ENCODE measurements at regions not wholly inside any gene's neighbourhood (a gene's known extent, or its start where the extent isn't known, plus 50 kb on each side); places are given as distances from the start of the nearest gene placed in this dataset.
A peak's percentile ranks its signal among the peaks of the same experiment; 100 is the strongest.
"Not testable (repeated sequence)": the region's sequence is repeated elsewhere in the genome, so short reads cannot be mapped to it uniquely, and the experiment has no call there.

GRCh38 chr12:83432176-83432719 lies 745.5 kb downstream of the TMTC2 start:
- DNase-seq, result no peak

GRCh38 chr12:83427586-83428136 lies 741.0 kb downstream of the TMTC2 start:
- DNase-seq, result not testable (repeated sequence)

- no peak for DNase-seq
These were observed 728.3 kb downstream of the TMTC2 start for GRCh38 chr12:83414981-83415380.

GRCh38 chr12:83408851-83409250 lies 722.1 kb downstream of the TMTC2 start:
- peak; percentile 22 for DNase-seq

GRCh38 chr12:83408146-83408545 lies 721.4 kb downstream of the TMTC2 start:
- DNase-seq, result no peak

- DNase-seq, result peak; percentile 5
These were observed 717.8 kb downstream of the TMTC2 start for GRCh38 chr12:83404521-83404920.

GRCh38 chr12:83390186-83390585 lies 703.5 kb downstream of the TMTC2 start:
- no peak for DNase-seq

GRCh38 chr12:83389237-83389996 lies 702.7 kb downstream of the TMTC2 start:
- no peak for DNase-seq

GRCh38 chr12:83388551-83388950 lies 701.8 kb downstream of the TMTC2 start:
- no peak for DNase-seq

- no peak for DNase-seq
These were observed 700.0 kb downstream of the TMTC2 start for GRCh38 chr12:83386527-83387264.

GRCh38 chr12:83378186-83378727 lies 691.6 kb downstream of the TMTC2 start:
- no peak for DNase-seq

GRCh38 chr12:83365317-83365716 lies 678.6 kb downstream of the TMTC2 start:
- DNase-seq, result no peak

GRCh38 chr12:83361475-83361874 lies 674.8 kb downstream of the TMTC2 start:
- DNase-seq, result no peak

- no peak for DNase-seq
These were observed 674.4 kb downstream of the TMTC2 start for GRCh38 chr12:83361071-83361470.

- no peak for DNase-seq
These were observed 663.4 kb downstream of the TMTC2 start for GRCh38 chr12:83349907-83350611.

GRCh38 chr12:83346333-83346732 lies 659.6 kb downstream of the TMTC2 start:
- no peak for DNase-seq

- no peak for DNase-seq
These were observed 657.1 kb downstream of the TMTC2 start for GRCh38 chr12:83343767-83344166.

GRCh38 chr12:83335748-83336147 lies 649.0 kb downstream of the TMTC2 start:
- DNase-seq, result no peak

- DNase-seq, result no peak
These were observed 640.0 kb downstream of the TMTC2 start for GRCh38 chr12:83326666-83327065.

GRCh38 chr12:83323866-83324265 lies 637.2 kb downstream of the TMTC2 start:
- no peak for DNase-seq

- DNase-seq, result no peak
These were observed 636.1 kb downstream of the TMTC2 start for GRCh38 chr12:83322809-83323208.

- no peak for DNase-seq
These were observed 635.3 kb downstream of the TMTC2 start for GRCh38 chr12:83321971-83322370.

GRCh38 chr12:83320350-83320749 lies 633.6 kb downstream of the TMTC2 start:
- DNase-seq, result no peak
